Hematopoietic multipotent progenitor cell treated with erythropoietin and hydrocortisone succinate and interleukin-3 and kit ligand, for 4 days (in vitro differentiated cells): ENCODE measurements at regions not wholly inside any gene's neighbourhood (a gene's known extent, or its start where the extent isn't known, plus 50 kb on each side); places are given as distances from the start of the nearest gene placed in this dataset.

Source experiments
- DNase-seq: peaks from one replicate; pipeline ENCODE4 v3.0.0-alpha.2; 2015

DNA sequence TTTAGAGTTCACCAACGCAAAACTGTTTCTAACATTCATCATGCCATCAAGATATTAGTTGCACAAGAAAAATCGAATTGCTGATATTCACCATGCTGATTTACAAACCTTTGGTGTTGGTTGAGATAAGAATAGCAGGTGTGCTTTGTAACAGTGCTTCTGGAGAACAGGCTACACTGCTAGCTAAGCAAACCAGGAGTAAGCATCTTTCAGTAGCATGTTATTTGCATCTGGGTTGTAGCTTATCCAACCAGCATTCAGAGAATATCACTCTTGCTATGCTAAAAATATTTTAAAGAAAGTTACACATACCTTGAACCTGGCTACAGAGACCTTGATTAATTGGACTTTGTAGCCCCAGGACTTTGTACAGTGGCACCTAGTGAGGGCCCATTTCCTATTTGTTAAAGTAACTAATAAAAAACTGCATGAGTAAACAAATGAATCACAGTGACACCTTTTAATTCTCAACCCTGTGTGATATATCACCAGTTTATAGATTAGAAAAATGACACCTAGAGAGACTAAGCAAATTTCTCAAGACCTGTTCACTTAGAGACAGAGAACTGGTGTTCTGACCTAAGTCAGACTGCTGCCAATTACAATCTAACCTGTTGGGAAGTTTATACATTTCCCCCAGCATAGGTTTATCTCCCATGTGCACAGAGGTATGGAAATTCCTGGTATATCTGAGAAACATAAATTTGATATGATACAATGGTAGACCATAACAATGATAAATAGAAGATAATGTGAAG is 435.5 kb upstream of the TGFBR2 start:
- DNase-seq, result no peak

DNA sequence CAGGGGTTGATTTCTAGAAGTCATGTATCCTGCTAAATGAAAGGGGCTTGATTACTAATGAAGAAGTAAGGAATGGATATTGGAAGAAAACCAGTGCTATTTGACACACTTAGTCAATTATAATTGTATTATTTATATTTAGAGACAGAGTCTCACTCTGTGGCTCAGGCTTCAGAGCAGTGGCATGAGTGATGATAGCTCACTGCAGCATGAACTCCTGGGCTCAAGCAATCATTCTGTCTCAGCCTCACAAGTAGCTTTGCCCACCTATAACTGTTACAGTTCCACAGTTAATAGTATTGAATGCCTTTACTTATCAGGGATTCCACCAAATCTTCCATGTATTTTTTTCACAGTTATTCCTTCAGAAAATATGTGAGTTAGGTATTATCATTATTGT is 432.0 kb upstream of the TGFBR2 start:
- DNase-seq, result no peak

DNA sequence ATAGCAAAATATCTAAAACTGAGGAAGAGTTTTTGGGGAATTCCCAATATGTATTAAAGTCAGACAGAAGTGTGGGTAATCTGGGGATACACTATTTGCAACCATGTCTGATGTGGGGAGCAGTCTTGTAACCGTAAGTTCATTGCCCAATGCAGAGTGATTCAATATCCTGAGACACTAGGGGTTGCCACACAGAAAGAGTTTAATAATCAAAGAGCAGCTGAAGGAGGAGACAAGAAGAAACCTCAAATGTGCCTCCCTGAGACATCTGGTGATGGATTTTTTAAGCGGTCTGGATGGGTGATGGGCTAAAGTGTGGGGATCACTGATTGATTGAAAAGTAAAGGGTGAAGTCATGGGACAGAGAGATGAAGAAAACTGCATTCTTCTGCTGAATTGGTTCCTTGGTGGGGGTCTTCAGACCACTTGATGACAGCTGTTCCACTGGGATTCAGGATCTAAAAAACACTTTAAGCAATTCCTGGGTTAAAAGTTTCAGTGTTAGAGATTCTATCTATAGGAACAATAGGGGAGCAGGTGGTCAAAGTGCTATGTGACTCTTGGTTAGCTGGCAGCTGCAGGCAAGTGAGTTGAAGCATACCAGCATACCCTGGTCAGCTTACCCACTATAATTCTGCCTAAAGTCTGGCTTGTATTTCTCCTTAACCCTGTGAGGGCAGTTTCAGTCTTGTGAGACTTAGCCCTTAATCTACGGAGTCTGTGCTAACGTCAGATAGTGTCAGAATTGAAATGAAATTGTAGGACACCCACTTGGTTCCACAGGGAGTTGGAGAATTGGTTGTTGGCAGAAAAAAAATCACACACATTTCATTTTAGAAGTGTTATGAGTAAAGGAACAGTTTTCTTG is 425.9 kb upstream of the TGFBR2 start:
- DNase-seq, result peak; percentile 51

DNA sequence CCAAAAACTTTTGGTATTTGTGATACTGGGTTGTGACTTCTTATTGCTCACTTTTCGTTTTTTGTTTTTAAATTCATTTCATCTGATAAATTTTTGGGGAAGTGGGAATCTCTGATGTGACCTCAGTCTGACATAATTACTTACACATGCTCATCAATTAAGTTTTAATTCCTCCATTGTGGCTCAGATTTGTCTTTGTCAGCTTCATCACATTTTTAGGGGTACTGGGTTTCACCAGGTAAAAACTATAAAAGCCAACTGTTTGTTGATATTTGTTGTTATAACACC is 425.3 kb upstream of the TGFBR2 start:
- no peak for DNase-seq

DNA sequence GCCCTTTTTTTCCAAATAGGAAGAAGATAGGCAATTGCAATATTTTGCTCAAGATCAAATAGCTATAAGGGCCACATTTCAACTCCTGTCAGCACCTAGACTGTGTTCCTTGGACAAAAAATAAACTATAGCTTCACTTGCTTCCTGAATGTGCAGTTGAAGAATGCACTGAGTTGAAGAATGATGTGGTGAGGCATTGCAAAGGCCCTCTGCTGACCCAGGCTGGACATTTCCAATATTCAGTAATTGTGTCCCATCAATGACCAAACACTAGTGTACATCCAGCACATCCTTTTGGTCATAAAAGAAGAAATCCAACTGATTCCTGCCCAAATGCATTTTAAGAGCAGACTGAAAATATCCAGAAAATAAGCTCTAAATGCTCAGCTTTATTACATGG is 424.8 kb upstream of the TGFBR2 start:
- no peak for DNase-seq

DNA sequence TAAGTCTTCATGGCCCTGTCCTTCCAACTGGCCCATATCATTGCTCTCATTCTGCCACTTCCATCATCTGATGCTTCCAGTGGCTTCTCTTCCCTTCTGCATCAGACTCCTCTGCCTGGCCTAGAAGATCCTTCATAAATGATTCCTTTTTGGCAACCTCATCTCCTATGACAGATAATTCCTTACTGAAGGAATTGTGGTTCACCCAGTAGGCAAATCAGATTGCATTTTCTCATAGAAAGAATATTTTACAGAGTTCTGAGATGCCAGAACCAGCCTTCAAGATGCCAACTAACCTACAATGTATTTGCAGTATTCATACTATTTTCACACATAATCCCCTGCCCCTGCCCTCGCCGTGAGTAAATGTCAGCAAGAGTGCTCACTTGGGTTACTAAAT is 423.0 kb upstream of the TGFBR2 start:
- DNase-seq, result no peak

DNA sequence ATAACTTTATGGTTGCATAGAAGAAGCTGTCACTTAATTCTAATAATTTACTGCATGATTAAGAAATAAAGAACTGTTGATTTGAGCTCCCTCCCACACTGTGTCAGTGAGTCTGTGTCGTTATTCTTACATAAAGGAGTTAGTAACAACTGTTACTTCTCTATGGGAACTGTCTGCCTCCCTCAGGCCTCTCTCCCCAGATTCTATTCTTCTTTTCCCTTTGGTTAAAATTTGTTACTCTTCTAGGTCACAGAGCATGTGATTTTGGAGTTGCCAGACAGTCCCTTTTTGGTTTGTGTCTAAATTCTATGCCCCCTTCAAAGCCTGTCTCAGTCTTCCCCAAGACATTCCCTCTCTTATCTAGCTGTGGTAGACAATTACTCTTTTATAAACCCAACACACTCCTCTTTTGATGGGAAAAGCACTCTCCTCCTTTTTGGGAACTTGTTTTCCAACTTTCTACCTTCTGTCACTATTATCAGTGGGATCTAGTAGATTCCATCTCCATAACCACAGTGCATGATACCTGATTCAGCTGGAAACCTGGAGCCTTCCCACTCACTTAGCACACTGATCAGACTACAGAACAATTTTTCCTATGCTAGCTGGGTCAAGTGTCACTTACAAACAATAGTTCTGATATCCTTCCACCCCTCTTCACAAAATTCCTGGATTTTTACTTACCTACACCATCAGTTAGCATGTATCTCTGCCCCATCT is 422.1 kb upstream of the TGFBR2 start:
- no peak for DNase-seq

DNA sequence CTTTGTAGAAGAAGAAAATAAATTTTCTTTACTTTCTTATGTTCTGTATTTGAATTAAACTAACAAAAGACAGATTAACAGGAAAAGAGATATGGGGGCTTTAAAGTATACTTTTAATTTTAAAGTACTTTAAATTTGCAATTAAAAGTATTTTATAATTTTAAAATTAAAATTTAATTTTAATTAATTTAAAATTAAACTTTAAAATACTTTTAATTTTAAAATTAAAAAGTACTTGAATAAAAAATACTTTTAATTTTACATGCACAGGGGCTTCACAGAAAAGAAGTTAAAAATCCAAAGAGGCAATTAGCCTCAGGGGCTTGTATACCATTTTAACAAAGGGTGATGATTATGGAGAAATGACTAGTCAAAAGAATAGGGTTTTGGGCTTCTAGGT is 420.5 kb upstream of the TGFBR2 start:
- no peak for DNase-seq

DNA sequence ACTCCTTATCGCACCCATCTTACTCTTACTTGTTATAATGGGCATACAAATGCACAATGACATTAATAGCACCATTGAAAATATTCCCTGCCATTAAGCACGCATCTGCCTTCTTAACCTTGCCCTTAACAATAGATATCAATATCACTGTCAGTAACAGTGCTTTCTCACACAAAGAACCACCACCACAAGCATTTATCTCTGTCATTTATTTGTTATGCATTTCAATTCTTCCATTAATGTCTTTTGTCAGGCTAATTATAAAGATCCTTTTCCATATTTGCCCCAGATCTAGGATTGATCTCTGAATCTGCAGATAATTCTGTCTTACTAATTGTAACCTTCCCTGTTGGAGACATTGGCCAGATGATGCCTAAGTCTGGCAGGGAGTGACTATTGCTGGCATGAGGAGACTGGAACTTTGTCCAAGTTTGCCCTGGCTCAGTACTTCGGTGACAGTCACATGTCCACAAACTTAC is 419.6 kb upstream of the TGFBR2 start:
- no peak for DNase-seq

DNA sequence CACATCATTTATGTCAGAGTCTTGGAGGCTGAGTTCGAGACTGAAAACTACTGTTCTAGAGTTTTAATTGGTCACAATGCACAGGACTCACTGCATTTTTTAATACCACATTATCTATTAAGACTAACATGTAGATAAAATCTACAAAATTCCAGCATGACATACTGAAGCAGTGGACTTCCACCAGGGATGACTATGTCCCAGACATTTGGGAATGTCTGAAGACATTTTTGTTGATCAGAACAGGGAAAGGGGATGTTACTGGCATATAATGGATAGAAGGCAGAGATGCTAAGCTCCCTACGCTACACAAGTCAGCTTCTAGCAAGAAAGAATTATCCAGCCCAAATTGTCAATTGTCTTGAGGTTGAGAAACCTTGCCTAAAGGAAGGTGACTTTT is 419.0 kb upstream of the TGFBR2 start:
- no peak for DNase-seq

DNA sequence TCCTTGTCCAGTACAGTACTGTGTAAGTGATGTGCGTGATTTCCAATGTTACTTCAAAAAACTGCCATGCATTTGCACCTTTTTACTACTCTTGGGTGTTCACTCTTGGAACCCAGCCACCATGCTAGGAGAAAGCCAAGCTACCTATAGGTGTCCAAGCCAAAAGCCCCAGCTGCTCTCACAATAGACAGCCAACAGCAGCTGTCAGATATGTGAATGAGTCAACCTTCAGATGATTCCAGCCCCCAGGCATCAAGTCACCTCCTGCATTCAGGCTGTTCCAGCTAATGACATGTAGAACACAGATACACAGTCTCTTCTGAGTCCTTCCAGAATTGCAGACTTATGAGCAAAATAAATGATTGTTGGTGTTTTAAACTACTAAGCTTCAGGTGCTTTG is 417.7 kb upstream of the TGFBR2 start:
- DNase-seq, result no peak

DNA sequence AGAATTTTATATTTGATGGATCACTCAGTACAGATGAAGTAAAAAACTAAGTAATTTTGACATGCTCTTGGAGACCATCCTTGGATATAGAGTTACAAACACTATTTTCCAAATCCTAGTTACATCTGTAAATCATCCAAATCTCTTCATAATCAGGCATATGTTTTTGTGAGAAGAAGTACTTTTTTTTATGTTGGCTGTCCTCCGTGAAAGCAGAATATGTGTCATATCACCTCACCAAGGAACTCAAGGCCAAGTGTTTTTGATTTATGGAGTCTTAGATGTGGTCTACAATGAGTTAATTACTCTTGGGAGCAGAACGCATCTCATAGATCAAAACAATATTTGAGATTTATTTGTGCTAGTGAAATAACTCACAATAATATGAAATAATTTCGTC is 416.5 kb upstream of the TGFBR2 start:
- DNase-seq, result no peak

DNA sequence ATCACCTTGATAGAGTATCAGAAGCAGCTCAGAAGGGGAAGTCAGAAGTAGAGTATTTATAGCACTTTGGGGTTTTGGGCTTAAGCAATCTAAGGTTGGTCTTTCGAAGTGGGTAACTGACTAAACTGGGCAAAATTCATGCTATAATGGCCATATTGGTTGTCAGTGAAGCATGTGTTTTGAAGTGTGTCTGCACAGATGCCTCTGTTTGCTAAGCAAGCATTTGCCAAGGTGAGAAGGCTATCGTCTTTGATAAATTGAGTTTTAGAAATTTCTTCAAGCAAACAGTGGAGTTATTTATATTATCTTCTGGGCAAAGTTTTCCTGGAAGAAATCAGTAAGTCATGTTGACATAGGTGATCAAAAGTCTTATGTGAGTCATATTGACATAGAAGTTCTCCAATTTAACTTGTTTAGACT is 412.8 kb upstream of the TGFBR2 start:
- DNase-seq, result peak; percentile 70

DNA sequence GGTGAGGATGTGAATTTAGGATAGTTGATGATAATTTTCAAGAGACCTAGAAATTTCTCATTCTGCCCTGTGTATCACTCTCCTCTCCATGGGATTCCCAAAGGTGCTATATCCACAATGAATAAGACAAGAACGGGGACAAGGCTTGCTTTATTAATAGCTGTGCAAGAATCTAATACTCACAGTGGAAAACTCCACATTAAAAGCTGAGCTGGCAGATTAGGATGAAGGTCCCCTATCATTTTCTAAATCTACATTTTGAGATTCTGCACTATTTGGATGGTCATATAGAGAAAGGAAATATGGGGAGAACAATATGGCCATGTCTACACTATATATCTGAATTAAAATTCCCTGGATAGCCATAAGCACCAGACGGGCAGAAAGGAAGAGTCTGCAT is 411.0 kb upstream of the TGFBR2 start:
- no peak for DNase-seq

DNA sequence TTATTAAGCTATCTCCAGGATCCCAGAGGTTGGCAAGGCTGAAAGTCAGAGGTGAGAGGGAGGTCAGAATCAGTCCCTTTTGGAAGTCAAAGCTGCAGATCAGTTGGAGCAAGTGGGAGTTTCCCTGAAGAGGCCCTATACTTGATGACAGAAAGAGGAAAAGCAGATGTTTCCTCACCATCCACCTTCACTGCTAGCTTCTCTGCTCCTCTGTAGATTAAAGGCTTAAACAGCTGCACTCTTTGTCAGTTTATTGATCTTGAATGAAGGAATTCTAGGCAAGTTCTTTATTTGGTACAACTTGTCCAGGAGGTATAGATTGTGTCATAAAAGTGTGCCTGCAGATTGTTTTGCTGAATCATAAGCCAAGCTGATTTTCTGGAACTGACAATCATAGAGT is 408.2 kb upstream of the TGFBR2 start:
- DNase-seq, result peak; percentile 14

DNA sequence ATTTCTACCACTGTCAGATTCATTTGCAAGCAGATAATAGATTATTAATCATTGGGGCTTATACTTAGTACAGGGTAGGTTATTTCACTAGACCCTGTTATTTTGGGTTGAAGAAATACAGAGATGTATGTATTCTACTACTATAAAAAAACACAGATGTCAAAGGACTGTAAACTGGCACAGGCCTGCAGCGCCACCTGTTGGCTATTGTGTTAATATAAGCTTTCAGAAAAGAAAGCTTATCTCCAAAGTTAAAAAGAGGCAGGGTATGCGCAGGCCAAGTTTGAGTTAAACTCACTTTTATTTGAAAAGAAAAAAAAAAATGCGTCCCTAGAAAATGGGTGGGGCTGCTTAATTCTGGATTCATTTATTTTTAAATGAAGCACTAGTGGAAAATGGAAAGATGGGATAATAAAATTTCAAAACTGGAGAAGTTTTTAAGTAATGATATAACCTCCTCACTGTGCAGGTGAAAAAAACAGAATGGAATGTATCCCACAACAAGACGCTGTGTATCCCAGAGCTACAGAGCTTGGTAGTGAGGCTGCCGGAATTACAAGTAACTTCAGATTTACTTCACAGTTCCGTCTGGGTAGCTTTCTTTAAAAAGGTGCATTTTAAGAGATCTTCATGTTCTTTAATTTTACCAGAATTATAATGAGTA is 407.2 kb upstream of the TGFBR2 start:
- peak; percentile 85 for DNase-seq

DNA sequence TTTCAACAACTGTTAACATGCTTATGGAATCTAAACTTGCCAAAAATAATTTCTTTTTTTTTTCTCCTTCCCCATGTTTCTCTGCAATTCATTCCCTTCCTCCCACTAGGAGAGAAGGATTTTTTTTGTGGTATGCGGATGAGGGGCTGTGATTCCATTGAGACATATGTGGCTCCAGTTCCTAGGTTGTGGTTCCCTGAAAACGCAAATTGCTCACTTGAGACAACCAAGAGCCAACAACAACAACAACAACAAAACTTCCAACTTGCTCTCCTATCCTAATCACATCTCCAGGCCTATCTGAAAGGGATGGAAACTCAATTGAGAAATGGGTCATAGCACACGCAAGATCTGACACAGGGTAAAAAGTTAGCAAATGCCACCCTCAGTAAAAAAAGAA is 406.5 kb upstream of the TGFBR2 start:
- DNase-seq, result no peak

DNA sequence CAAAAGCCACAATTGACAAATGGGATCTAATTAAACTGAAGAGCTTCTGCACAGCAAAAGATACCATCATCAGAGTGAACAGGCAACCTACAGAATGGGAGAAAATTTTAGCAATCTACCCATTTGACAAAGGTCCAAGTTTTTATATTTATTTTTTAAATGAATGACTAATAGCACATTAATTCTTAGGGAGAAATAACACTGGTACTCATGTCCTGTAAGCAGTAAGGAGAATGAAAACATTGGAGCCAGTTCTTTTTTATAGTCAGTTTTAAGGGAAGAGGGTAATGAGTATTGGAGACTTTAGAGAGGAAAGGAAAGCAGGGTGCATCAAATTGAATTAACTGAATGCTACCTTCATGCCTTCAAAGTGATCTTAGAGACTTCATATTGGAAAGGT is 404.7 kb upstream of the TGFBR2 start:
- no peak for DNase-seq

DNA sequence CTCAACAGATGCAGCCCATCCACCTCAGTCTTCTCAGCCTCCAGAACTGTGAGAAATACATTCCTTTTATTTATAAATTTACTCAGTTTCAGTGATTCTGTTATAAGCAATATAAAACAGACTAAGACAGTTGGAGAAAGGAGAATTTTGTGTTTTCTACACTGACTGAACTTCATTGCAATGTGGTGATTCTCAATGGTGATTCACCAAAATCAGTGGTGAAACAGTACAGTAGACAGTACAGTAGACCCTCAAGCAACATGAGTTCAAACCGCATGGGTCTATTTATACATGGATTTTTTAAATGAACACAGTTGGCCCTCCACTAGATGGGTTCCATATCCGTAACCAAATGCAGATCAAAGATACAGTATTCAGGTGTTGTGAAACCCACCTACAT is 403.1 kb upstream of the TGFBR2 start:
- DNase-seq, result no peak

DNA sequence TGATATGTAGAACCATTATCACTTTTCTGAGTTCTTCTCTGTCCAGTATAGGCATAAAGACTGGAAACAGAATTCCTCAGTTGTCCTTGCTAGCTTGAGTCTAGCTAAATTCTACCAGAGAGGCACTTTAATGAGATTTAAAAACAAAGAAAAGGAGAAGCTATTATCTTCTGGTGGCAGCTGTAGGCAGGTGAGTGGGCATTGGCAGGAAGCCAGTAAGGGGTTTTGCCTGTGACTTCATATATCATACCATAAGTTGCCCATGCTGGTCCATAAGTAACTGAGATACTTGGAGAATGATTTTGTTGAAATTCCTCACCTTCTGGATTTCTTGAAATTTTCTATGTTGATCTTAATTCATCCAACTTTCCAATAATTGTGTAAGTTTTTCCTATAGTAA is 402.3 kb upstream of the TGFBR2 start:
- peak; percentile 32 for DNase-seq

DNA sequence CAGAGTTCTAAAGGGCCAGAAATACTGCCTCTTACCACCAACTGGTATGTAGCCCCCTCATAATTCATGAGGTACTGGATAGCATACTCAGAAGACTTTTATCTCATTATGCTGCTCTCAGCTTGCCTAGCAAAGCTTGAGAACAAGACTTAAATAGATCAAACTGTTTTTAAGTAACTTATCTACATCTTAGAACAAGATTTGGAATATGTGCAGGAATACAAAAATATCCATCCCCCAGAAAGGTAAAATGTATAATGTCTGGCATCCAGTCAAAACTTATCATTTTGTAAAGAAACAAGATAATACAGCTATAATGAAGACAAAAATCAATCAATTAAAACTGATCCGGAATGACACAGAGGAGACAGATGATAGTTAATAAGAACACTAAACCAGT is 400.4 kb upstream of the TGFBR2 start:
- no peak for DNase-seq

DNA sequence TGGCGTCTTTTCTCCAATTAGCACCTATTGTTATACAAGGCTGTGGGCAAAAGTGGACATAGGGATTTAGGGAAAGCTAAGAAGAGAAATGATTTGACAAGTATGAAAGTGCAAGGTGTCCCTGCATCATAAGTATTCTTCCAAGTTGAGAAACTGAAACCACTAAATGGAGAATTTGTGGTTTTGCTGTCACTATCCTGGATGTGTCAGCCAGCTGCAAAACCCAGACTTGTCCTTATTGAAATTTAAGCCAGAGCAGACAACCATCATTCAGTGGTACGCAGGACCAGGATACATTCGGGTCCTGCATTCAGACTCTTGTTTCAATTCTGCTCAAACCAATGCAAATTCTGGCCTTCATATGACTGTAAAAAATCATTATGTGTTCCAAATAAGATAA is 384.8 kb upstream of the TGFBR2 start:
- peak; percentile 54 for DNase-seq

DNA sequence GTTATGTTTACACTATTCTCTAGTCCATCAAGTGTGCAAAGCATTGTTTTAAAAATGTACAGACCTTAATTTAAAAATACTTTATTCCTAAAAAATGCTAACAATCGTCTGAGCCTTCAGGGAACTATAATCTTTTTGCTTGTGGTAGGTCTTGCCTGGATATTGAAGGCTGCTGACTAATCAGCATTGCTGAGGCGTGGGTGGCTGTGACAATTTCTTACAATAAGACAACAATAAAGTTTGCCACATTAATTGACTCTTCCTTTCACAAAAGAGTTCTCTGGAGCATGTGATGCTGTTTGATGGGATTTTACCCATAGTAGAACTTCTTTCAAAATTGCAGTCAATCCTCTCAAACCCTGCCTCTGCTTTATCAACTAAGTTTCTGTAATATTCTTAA is 384.0 kb upstream of the TGFBR2 start:
- no peak for DNase-seq
